NCI-H446 (cell line): ENCODE measurements at regions not wholly inside any gene's neighbourhood (a gene's known extent, or its start where the extent isn't known, plus 50 kb on each side); places are given as distances from the start of the nearest gene placed in this dataset.
A peak's percentile ranks its signal among the peaks of the same experiment; 100 is the strongest.

Experiments
- DNase-seq, 2 experiments: peaks; one replicate each; lab custom pipeline; 2025; lab: John Stamatoyannopoulos, UW

DNA sequence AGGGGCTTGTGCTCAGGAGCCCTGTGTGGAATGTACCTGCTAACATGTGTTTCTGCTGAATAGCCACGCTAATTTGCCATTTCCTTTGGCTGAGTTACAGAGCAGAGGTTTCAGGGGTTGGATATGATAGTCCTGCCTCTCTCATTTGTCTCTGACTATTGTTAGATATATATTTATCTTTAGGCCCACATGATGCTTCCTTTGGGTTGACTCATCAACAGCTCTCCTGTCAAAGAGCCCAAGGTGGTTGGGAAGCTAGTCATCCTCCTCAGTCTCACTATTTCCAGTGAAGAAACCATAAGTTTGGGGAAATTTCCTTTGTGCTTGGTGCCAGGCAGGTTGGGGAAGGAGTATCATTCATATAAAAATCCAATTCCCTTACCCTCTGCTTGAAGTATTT is 1194.6 kb downstream of the ZPLD1 start:
- no peak for DNase-seq

DNA sequence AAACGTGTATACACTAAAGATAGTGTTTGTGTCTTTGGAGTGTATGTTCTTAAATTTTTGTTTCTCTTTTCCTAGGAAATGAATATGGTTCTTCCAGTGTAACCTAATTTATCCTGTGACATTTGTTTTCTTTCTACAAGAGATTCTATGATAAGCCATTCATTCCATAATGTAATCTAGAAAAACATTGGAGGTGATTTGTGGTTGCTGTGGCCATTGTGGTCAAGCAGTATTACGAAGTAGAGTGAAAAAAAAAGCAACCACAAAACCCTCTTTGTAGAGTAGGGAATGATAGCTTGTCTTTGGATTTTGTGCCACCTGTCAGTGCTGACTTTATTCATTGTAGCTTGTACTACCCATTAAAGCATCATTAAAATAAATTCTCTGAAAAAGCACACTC is 1209.6 kb downstream of the ZPLD1 start:
- no peak for DNase-seq

DNA sequence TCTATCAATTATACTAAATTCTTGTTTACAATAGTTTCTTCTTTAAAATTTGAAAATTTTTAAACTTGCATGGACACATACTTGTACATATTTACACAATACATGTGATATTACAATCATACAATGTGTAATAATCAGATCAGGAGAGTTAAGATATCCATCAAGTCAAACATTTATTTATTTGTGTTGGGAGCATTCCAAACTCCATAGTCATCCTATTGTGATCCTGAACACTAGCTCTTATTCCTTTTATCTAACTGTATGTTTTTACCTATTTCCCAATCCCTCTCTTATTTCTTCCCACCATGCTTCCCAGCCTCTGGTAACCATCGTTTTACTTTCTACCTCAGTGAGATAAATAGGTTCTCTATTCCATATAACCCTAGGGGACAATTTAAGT is 1219.2 kb downstream of the ZPLD1 start:
- DNase-seq: no peak

DNA sequence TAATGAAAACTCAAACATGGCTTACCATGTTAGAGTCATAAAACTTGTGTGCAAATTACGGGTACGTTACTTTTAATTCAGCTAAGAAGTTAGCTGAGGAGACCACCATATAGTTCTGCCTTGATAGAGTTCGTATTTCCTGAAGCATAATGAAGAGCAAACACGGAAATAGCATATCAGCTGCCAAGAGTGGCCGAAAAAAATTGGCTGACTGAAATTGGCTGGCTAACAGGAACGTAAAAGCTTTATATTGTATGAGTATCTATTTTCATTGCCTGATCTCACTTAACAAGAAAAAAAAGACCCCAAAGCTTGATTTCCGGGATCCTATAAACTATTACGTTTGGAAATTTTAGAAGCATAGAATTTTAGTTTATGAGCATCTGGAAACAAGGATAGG is 1222.9 kb downstream of the ZPLD1 start:
- DNase-seq: peak; percentile 40 to 52

DNA sequence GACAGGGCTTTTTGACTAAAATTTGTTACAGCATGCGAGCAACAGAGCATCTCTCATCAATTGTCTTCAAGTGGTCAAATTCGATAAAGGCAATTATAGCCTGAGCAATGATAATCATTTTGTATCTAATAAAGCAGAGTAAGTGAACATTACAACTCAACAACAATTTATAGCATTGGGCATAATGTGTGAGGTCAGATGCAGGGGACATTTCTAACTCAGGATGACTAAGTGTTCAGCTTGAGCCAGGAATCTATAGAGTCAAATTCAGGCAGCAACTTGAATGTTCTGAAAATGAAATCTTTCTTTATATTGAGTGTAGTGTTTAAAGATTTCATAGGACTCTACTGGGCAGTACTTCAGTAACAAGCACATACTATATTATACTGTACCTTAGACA is 1226.0 kb downstream of the ZPLD1 start:
- no peak for DNase-seq

DNA sequence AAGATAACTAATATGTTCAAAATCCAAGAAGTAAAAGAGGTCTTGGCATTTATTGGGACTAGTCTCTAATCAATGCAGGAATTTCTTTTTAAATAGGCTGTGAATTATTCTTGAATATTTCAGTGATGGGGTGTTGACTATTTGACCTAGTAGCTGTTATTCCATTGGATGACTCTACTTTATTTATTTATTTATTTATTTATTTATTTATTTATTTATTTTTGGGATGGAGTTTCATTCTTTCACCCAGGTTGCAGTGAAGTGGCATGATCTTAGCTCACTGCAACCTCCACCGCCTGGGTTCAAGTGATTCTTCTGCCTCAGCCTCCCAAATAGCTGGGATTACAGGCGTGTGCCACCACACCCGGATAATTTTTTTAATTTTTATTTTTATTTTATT is 1227.8 kb downstream of the ZPLD1 start:
- DNase-seq: no peak

DNA sequence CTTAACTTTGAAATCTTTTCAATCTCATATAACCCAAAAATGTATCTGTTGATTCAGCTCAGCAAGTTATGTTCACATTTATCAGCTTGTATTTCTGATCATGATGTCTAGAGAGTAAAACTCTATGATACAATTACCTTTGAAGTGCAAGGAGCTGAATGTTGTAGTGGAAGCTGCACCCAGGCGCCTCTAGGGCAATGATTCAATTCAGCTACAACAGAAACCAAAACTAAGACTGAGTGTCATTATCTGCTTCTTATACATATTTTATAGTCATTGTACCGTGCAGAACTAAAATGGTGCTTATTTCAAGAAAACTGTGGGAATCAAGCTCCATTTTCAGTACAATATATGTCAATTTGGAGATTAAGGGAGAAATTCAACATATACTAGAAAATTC is 1237.5 kb downstream of the ZPLD1 start:
- no peak for DNase-seq

DNA sequence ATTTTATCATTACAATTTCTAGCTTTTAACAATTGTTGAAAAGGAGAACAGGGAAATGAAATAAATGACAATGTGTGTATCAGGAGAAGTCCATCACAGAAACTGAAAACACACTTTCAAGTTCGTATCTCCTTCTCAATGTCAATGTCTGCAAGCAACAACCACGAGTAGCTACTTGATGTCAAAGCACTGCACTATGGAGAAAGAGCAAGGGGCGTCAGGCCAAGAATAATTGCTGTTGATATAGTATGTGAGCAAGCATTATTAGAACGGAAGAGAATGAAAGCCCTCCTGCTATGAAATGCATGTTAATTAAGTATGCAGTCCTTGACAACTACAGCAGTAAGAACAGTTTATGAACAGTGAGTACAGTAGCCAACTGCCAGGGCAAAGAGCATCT is 1250.1 kb downstream of the ZPLD1 start:
- DNase-seq: no peak

DNA sequence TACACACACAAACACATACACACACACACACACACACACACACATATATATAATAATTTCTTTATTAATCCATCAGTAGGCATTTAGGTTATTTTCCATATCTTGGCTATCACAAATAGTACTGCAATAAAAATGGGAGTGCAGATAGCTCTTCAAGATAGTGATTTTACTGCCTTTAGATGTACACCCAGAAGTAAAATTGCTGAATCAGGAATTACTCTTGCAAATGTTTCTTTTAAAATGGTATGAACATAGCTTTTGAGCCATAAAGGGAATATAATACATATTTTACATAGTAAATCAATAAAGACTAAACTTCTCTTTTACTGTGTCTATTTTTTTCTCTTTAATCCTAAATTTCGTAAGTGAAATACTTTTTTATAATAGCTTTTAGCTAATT is 1251.1 kb downstream of the ZPLD1 start:
- DNase-seq: no peak

DNA sequence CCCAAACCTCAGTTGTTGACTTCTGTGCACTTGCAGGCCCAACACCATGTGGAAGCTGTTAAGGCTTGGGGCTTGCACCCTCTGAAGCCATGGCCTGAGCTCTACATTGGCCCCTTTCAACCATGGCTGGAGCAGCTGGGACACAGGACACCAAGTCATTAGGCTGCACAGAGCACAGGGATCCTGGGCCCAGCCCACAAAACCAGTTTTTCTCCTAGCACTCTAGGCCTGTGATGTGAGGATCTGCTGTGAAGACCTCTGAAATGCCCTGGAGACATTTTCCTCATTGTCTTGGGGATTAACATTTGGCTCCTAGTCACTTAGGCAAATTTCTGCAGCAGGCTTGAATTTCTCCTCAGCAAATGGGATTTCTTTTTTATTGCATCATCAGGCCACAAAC is 1255.7 kb downstream of the ZPLD1 start:
- DNase-seq: no peak

DNA sequence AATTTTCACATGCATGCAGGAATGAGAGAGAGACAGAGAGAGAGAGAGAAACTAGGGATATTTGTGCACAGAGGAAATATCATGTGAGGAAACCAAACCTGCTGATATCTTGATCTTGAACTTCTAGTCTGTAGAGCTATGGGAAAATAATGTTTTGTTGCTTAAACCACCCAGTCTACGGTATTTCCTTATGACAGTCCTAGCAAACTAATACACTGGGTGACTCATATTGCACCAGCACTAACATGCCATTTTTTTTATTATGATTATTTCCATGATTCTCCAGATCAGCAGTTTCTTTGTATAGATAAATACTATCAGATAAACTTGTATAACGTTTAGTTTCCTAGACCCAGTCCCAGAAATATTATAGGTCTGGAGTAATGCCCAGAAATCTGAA is 1259.0 kb downstream of the ZPLD1 start:
- no peak for DNase-seq

DNA sequence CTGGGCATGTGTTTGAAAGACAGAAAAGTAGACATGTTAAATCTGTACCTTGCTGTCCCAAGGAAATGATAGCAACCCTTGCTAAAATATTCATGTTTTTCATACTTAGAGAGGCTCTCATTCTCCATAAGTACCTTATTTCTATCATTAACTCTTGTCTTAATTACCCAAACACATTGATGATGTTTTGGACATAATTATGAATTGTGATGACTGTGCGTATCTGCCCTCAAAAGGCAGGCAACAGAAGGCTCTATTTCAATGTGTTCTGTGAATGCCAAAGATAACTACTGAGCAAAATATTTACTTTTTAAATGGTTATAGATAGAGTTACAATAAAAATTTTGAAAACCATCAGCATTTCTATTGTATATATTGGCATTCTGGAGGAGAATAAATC is 1263.8 kb downstream of the ZPLD1 start:
- DNase-seq: no peak

DNA sequence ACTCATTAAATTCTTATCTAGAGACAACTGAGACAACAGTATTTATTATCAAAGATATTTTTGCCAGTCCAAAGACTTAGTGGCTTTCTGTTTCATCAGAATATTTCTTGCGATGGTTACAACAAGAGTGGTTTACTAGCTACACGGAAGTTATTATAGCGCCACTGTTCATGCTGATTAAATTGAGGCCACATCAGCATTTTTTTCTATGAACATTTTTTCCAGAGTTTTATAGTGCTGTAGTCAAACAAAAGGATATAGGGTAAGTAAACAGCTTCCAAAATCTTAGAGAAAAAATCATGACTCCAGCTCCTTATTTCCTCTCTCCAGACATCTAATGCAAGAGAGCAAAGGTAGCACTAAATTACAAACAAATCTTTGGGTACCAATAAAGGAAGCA is 1264.4 kb downstream of the ZPLD1 start:
- DNase-seq: no peak

DNA sequence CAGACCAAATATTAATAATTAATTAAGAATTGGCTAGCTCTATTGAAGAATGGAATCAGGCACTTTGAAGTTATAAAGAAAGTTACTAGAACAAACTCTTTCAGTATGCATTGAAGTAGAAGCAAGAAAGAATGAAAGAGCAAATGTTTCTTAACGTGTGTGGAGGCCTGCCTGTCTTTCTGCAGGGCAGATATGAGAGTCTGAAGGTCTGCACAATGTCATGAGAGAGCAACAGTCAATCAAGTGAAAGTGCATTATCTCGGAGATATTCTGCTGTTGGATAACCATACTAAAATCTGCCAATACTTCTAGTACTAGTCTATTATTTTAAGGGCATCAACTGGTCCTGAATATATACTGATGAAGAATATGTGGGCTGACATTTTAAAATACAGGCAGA is 1270.8 kb downstream of the ZPLD1 start:
- no peak for DNase-seq

DNA sequence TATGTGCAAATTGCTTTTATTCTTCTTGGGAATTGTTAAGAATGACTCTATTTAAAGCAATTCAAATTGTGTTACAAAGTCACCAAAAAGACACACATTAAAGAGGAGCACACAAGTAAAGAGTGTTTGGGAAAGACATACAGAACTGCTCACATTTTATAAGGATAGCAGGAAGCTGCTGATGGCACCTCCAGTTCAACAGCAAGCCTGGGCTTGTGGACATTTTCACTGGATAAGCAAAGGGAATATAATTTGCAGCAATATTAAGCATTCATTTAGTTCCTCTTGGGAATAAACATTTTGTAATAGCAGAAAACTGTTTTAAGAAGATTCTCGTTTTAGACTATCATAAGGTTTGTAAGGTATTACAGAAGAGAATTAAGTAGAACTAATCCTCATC is 1271.9 kb downstream of the ZPLD1 start:
- no peak for DNase-seq

DNA sequence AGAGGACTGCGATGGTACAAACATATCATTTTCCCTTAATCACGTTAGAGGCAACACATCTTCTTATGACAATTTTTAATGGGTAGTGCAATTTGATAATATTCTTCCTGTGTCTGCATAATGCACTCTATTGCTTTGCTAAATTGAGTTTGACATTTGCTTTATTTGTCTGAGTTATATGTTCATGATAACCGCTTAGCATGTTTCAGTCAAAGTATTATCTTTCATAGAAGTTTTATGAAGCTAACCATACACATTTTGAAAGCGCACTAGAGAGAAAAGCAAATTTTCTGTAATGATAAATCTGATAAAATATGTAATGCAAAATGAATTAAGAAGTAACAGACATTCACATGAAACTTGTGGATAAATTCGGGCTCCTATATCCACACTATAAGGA is 1276.9 kb downstream of the ZPLD1 start:
- no peak for DNase-seq

DNA sequence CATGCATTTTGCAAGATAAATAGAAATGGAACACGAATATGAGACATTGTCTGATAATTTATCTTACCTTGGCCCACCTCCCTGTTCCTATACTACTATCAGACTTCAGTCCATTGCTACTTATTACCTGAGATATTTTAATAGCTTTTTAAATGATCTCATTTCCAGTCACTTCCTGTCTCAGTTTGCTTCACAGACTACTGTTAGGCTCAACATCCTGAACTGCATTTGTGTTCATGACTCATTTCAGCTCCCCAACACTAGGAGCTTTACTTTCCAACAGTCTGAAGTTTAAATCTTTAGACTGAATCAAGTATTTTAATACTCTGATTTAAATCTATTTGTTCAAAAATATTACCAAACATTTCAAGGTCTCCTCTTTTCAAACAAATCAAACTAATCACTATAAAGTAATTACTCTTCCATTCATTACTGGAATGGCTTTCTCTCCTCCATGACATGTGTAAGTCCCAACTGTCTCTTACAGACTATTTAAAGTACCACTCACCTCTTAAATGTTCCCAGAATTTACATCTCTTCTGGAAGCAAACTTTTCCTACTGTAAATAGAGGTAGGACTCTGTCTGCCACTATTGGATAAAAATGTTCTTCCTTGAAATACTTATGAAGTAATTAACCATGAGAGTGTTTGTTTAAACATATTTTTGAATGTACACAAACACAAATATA is 1277.6 kb downstream of the ZPLD1 start:
- no peak for DNase-seq

DNA sequence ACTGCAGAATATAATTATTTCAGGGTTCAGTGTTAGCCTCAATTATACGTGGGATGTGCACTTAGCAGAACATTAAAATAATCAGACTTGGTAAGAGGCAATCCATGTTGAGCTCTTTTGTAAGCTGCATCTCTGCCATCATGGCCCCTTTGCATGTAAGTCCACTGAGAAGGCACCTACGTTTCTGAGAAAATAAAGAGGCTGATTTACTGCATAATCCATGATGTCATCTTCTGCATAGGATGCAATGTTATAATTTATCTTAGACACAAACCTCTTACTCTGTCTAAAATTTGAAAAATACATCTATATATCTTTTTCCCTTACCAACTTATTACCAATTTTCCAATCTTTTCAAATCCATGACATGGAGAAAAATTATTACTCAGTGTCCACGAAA is 1294.7 kb downstream of the ZPLD1 start:
- DNase-seq: no peak

DNA sequence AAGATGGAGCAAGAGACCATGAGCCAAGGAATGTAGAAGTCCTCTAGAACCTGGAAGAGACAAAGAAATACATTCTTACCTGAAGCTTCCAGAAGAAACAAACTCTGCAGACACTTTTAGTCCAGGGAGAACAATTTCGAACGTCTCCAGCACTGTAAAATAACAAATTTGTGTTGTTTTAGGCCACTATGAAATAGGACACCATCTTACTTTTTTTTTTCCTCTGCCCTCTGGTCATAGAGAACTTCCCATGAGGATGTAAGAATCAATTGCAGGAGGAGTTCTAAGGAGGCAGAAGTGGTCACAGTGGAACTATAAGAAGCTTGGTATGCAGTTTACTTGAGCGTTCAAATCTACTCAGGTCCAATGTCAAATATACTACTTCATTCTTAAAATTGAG is 1295.9 kb downstream of the ZPLD1 start:
- DNase-seq: no peak

DNA sequence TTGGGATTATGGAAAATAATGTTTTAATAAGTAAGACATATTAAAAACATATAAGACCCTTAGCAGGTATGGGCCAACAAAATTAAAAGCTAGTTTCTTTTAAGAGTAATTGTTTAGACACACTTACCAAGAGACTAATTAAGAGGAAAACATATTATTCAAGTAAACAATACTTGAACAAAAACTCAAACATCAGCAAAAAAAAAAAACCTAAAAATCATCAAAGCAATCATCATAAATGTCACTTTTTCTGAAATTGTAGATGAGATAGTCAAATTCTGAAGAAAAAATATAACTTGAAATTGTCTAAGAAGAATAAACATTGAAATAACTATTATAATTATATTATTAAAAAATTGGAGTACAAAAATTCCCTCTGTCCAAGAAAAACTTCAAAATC is 1318.2 kb downstream of the ZPLD1 start:
- no peak for DNase-seq

DNA sequence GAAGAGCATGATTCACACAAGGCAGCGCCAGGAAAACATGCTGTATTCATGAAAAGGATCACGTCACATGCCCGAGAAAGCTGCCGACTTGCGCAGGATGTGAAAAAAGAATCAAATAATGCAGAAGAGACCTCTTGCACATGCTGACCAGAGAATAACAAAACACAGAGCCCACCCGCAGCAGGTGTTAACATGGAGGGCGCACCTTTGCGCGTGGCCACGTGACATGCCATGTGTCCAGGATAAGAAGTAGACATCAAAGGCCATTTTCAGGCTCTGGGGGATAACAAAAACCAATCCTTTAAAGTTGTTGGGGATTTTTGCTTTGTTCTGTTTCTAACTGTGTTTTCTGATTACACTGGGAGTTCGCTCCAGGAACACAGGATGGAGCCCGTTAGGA is 1332.8 kb downstream of the ZPLD1 start:
- no peak for DNase-seq

DNA sequence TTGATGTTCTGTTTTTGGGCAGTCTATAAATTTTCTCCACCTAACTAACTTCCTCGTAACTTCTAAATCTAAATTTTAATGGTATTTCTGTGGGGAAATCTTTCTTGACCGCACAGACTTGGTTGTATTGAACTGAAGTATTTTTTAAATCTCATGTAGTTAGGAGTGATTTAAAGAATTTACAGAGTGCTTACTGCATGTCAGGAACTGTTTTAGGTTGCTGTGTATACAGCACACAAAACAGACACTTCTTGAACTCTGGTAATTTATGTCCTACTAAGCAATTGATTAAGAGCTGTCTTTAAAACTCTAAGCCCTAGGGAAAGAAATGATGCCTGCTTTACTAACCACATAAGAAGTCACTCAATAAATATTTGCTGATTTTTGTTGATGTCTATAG is 1350.2 kb downstream of the ZPLD1 start:
- DNase-seq: no peak

DNA sequence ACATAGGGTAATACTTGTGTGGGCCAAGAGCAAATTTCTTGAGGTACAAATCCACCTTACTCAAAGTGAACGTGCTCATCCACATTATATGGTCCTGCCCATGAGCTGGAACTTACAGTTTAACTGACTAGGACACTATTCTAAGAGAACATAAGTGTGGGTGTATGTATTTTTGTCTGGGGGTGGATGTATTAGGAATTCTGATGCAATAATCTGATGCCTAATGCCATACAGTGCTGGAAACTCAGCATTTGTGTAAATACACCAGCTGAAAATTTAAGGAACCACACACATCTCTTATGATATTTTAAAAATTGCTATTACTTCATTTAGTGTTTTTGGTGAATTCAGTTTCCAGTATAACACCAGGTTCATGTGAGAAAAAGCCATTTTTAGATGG is 1350.7 kb downstream of the ZPLD1 start:
- DNase-seq: no peak

DNA sequence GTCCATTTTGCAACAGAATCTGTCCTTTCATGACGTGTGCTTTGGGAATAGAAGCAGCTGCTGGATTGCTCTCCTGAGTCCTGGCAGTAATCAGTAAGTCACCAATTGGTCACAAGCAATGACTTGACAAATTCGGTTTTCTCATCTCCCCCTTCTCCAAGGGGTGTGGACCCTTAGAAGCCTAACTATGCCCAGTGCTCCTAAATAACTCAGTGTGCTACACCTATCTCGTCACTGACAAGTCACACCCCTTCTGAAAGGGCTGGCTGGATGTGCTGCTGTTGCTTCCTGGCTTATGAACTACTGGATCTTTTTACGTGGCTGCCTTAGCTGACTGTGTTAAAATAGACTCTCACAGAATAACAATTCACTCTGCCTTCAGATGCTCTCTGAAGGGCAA is 1351.5 kb downstream of the ZPLD1 start:
- DNase-seq: no peak
